GM19025 (cell line): ENCODE measurements at regions not wholly inside any gene's neighbourhood (a gene's known extent, or its start where the extent isn't known, plus 50 kb on each side); places are given as distances from the start of the nearest gene placed in this dataset.
"Not testable (repeated sequence)": the region's sequence is repeated elsewhere in the genome, so short reads cannot be mapped to it uniquely, and the experiment has no call there.

Experiments used
- ATAC-seq: cut with Tn5 transposase; IDR thresholded peaks from one replicate; pipeline ENCODE4 v1.9.1; 2021; ENCODE audit warnings: mild to moderate bottlenecking, low read depth, moderate library complexity; ENCODE audit not compliant: unreplicated experiment

- no peak for ATAC-seq
Observed at GRCh38 chr10:25707976-25708671, 225.9 kb upstream of the MYO3A start.

GRCh38 chr10:25713894-25714240, 220.2 kb upstream of the MYO3A start:
- ATAC-seq = no peak

- no peak for ATAC-seq
Observed at GRCh38 chr10:25724241-25724640, 209.8 kb upstream of the MYO3A start.

GRCh38 chr10:25725917-25726716, 207.9 kb upstream of the MYO3A start:
- ATAC-seq = no peak

GRCh38 chr10:25738776-25739175, 195.3 kb upstream of the MYO3A start:
- ATAC-seq = no peak

- ATAC-seq = no peak
Observed at GRCh38 chr10:25743832-25744231, 190.2 kb upstream of the MYO3A start.

- ATAC-seq = no peak
Observed at GRCh38 chr10:25744574-25744973, 189.5 kb upstream of the MYO3A start.

GRCh38 chr10:25745976-25746375, 188.1 kb upstream of the MYO3A start:
- no peak for ATAC-seq

GRCh38 chr10:25747084-25747483, 186.9 kb upstream of the MYO3A start:
- no peak for ATAC-seq

- no peak for ATAC-seq
Observed at GRCh38 chr10:25748509-25748908, 185.5 kb upstream of the MYO3A start.

GRCh38 chr10:25753776-25754175, 180.3 kb upstream of the MYO3A start:
- ATAC-seq = no peak

GRCh38 chr10:25755874-25756273, 178.2 kb upstream of the MYO3A start:
- not testable (repeated sequence) for ATAC-seq

- ATAC-seq = no peak
Observed at GRCh38 chr10:25756784-25757183, 177.2 kb upstream of the MYO3A start.

GRCh38 chr10:25758041-25758457, 176.0 kb upstream of the MYO3A start:
- ATAC-seq = no peak

- ATAC-seq = no peak
Observed at GRCh38 chr10:25758511-25758910, 175.5 kb upstream of the MYO3A start.

GRCh38 chr10:25761937-25762336, 172.1 kb upstream of the MYO3A start:
- no peak for ATAC-seq

GRCh38 chr10:25766213-25766612, 167.8 kb upstream of the MYO3A start:
- ATAC-seq = no peak

- ATAC-seq = no peak
Observed at GRCh38 chr10:25766687-25767221, 167.3 kb upstream of the MYO3A start.

GRCh38 chr10:25768167-25768566, 165.9 kb upstream of the MYO3A start:
- ATAC-seq = no peak

- ATAC-seq = no peak
Observed at GRCh38 chr10:25778646-25779045, 155.4 kb upstream of the MYO3A start.

- no peak for ATAC-seq
Observed at GRCh38 chr10:25786161-25786560, 147.9 kb upstream of the MYO3A start.

- ATAC-seq = no peak
Observed at GRCh38 chr10:25786899-25787298, 147.1 kb upstream of the MYO3A start.
